ENCODE measurements at regions not wholly inside any gene's neighbourhood (a gene's known extent, or its start where the extent isn't known, plus 50 kb on each side); places are given as distances from the start of the nearest gene placed in this dataset.

- no peak for DNase-seq (ENCODE audit: low spot score)
- intact Hi-C loops (cut with micrococcal nuclease; ENCODE audit: unreplicated experiment) (loop anchor here (5.0 kb wide), 1 partner anchor 40 kb away; no protein-coding TSS in a partner anchor), in situ Hi-C loops (cut with HindIII; ENCODE audit: extremely low pct_ligation_motif_present, low pct_unique_long_range_greater_than_20kb) (no loop called here)
- no peaks in the 10 kb centered on the region for H3K79me2 ChIP-seq (ENCODE audit: insufficient read depth, low read length)
- no peaks in the 10 kb centered on the region; a peak in 1 of 5 replicates for H3K27me3 ChIP-seq (ENCODE audit: control insufficient read depth in 1 of 2, insufficient read depth in 2 of 2, low read length in 2 of 2)
- BruUV-seq (replicated peaks) = no TSS peak
- H3K4me1 ChIP-seq (ENCODE audit: insufficient read depth, low read length) = peaks cover 63% of the 10 kb centered on the region
- H3K4me3 ChIP-seq (replicated peaks in 1 of 3; ENCODE audit: insufficient read depth in 1 of 3, low read depth in 2 of 3, low read length in 3 of 3) = no peak overlapping the region
- ChIA-PET CTCF (ENCODE audit: low intra/inter-chr PET ratio, low total read pairs) (no interaction called here), POLR2A (interaction anchor here (9.0 kb wide), 1 partner anchor 20 kb away, joined by 100 read pairs; no protein-coding TSS in a partner anchor)
- 77% methylated on average over 30 of the region's 34 CpGs for WGBS (ENCODE audit: low lambda C conversion rate)
- no peaks in the 10 kb centered on the region for H3K36me3 ChIP-seq (replicated peaks in 1 of 2; ENCODE audit: control insufficient read depth in 1 of 2, insufficient read depth in 2 of 2, low read length in 2 of 2)
- FAIRE-seq = no peak
- no peak overlapping the region for H3K4me2 ChIP-seq (ENCODE audit: low read depth, low read length)
- H3K27ac ChIP-seq (ENCODE audit: extremely low read length, insufficient read depth, low read length) = no peak overlapping the region
- ATAC-seq = no peak
- no peak overlapping the region for H3K9ac ChIP-seq (ENCODE audit: insufficient read depth, low read depth, low read length)
- no peak overlapping the region for H2AFZ ChIP-seq (ENCODE audit: low read length)
- H3K9me3 ChIP-seq (ENCODE audit: low read length) = no peaks in the 10 kb centered on the region
- H4K20me1 ChIP-seq (ENCODE audit: insufficient read depth, low read length) = no peaks in the 10 kb centered on the region; the same call in 1 of the 2 replicates
- TF ChIP-seq ZNF687 (CRISPR knock-in tag; IDR thresholded peaks at IDR 0.05) (peak; percentile 66), ZNF616 (CRISPR knock-in tag; IDR thresholded peaks at IDR 0.05; ENCODE audit: low read depth) (no peak), NONO (IDR thresholded peaks at IDR 0.05) (no peak), NONO (CRISPR knock-in tag; conservative IDR thresholded peaks at IDR 0.05) (0 out of 2 replicates have a peak, but pooled peaks have one; percentile 22), NR2F2 (IDR thresholded peaks at IDR 0.05; ENCODE audit: borderline replicate concordance, low read depth) (no peak), REPIN1 (CRISPR knock-in tag; IDR thresholded peaks at IDR 0.05; ENCODE audit: borderline replicate concordance, low read depth) (no peak), ERF (CRISPR knock-in tag; IDR thresholded peaks at IDR 0.05) (no peak), ZNF367 (CRISPR knock-in tag; IDR thresholded peaks at IDR 0.05; ENCODE audit: borderline replicate concordance) (no peak), ZNF644 (CRISPR knock-in tag; IDR thresholded peaks at IDR 0.05; ENCODE audit: low read depth) (no peak), ZNF550 (CRISPR knock-in tag; IDR thresholded peaks at IDR 0.05; ENCODE audit: borderline replicate concordance) (no peak), ZFX (CRISPR knock-in tag; IDR thresholded peaks at IDR 0.05; ENCODE audit: low read depth) (peak; percentile 9; the same call in 1 of the 2 replicates), ZNF768 (CRISPR knock-in tag; IDR thresholded peaks at IDR 0.05) (peak; percentile 27; the same call in 1 of the 2 replicates), ZFY (CRISPR knock-in tag; IDR thresholded peaks at IDR 0.05) (peak; percentile 34; the same call in 1 of the 2 replicates), GABPB1 (CRISPR knock-in tag; IDR thresholded peaks at IDR 0.05) (peak; percentile 13; the same call in 1 of the 2 replicates)
- TF ChIP-seq, protein P1, sequence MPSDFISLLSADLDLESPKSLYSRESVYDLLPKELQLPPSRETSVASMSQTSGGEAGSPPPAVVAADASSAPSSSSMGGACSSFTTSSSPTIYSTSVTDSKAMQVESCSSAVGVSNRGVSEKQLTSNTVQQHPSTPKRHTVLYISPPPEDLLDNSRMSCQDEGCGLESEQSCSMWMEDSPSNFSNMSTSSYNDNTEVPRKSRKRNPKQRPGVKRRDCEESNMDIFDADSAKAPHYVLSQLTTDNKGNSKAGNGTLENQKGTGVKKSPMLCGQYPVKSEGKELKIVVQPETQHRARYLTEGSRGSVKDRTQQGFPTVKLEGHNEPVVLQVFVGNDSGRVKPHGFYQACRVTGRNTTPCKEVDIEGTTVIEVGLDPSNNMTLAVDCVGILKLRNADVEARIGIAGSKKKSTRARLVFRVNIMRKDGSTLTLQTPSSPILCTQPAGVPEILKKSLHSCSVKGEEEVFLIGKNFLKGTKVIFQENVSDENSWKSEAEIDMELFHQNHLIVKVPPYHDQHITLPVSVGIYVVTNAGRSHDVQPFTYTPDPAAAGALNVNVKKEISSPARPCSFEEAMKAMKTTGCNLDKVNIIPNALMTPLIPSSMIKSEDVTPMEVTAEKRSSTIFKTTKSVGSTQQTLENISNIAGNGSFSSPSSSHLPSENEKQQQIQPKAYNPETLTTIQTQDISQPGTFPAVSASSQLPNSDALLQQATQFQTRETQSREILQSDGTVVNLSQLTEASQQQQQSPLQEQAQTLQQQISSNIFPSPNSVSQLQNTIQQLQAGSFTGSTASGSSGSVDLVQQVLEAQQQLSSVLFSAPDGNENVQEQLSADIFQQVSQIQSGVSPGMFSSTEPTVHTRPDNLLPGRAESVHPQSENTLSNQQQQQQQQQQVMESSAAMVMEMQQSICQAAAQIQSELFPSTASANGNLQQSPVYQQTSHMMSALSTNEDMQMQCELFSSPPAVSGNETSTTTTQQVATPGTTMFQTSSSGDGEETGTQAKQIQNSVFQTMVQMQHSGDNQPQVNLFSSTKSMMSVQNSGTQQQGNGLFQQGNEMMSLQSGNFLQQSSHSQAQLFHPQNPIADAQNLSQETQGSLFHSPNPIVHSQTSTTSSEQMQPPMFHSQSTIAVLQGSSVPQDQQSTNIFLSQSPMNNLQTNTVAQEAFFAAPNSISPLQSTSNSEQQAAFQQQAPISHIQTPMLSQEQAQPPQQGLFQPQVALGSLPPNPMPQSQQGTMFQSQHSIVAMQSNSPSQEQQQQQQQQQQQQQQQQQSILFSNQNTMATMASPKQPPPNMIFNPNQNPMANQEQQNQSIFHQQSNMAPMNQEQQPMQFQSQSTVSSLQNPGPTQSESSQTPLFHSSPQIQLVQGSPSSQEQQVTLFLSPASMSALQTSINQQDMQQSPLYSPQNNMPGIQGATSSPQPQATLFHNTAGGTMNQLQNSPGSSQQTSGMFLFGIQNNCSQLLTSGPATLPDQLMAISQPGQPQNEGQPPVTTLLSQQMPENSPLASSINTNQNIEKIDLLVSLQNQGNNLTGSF (CRISPR knock-in tag; IDR thresholded peaks at IDR 0.05) = 0 out of 2 replicates have a peak, but pooled peaks have one; percentile 44
Measured at GRCh38 chr16:85286951-85287814, 174.9 kb upstream of the CIBAR2 start.
